Fibroblast of lung (primary cell): ENCODE measurements at regions not wholly inside any gene's neighbourhood (a gene's known extent, or its start where the extent isn't known, plus 50 kb on each side); places are given as distances from the start of the nearest gene placed in this dataset.

Experiments
- EZH2 ChIP-seq: IDR thresholded peaks from 2 replicates; pipeline ENCODE4 v1.5.1; 2012; ENCODE audit warnings: low read length, control low read depth, mild to moderate bottlenecking; ENCODE audit errors: missing control alignments
- TF ChIP-seq, protein P1 (sequence below), 2 donors: IDR thresholded peaks in 1 of 2; conservative IDR thresholded peaks in 1 of 2; 1 replicate in 1 of 2; 2 replicates in 1 of 2; pipeline ENCODE4 v1.5.1; 2011 to 2012; ENCODE audit warnings: low read length in 2 of 2, control low read depth in 1 of 2, inconsistent platforms in 1 of 2, low read depth in 1 of 2, mild to moderate bottlenecking in 1 of 2

DNA sequence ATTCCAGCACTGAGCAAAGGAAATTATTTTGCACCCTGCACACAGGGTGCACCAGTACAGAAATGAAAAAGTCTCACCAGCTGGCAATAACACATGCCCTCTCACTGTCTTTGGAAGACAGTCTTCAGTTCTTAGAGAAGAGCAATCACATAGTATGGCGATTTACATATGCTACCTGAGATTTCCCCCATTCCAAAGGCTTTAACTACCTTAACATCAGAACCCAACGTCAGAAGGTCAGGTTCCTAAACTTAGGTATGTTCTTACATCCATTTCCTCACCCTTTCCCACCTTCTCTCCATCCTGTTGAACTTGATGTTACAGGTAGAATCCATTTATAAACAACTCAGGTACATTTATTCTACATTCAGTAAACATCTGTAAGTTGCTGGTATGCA is 167.8 kb downstream of the PAWR start:
- TF ChIP-seq, protein P1, sequence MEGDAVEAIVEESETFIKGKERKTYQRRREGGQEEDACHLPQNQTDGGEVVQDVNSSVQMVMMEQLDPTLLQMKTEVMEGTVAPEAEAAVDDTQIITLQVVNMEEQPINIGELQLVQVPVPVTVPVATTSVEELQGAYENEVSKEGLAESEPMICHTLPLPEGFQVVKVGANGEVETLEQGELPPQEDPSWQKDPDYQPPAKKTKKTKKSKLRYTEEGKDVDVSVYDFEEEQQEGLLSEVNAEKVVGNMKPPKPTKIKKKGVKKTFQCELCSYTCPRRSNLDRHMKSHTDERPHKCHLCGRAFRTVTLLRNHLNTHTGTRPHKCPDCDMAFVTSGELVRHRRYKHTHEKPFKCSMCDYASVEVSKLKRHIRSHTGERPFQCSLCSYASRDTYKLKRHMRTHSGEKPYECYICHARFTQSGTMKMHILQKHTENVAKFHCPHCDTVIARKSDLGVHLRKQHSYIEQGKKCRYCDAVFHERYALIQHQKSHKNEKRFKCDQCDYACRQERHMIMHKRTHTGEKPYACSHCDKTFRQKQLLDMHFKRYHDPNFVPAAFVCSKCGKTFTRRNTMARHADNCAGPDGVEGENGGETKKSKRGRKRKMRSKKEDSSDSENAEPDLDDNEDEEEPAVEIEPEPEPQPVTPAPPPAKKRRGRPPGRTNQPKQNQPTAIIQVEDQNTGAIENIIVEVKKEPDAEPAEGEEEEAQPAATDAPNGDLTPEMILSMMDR (conservative IDR thresholded peaks at IDR 0.05 in 1 of 2, IDR thresholded peaks at IDR 0.05 in 1 of 2; ENCODE audit: low read depth in 1 of 2, low read length in 2 of 2): no peak
- no peak for TF ChIP-seq EZH2
